Natural killer cell (primary cell): ENCODE measurements at regions not wholly inside any gene's neighbourhood (a gene's known extent, or its start where the extent isn't known, plus 50 kb on each side); places are given as distances from the start of the nearest gene placed in this dataset.
A peak's percentile ranks its signal among the peaks of the same experiment; 100 is the strongest.

Source experiments
- ATAC-seq, 3 donors: fragments of 150-1000 bp in 2 of 3; fragments of 200-7000 bp in 1 of 3; cut with Tn5 transposase; 1 replicate in 1 of 3; 2 replicates in 2 of 3; pipeline ENCODE4 v1.10.0; 2021; ENCODE audit warnings: mild to moderate bottlenecking in 2 of 3, moderate library complexity in 2 of 3
- DNase-seq, 2 donors: peaks; one replicate each; pipeline versions ENCODE4 v3.0.0 to v3.0.0-alpha.2; 2013 to 2021; ENCODE audit warnings: mixed read lengths in 1 of 2
- H3K27ac ChIP-seq: one replicate; pipeline ENCODE4 v1.5.1; 2013; ENCODE audit warnings: mild to moderate bottlenecking, low read length
- H3K27me3 ChIP-seq: one replicate; pipeline ENCODE4 v1.6.1; 2013; ENCODE audit warnings: low read length; ENCODE audit not compliant: control insufficient read depth, insufficient read depth
- H3K36me3 ChIP-seq: one replicate; pipeline ENCODE4 v1.6.1; 2013; ENCODE audit warnings: low read length; ENCODE audit not compliant: control insufficient read depth, insufficient read depth
- H3K4me1 ChIP-seq: one replicate; pipeline ENCODE4 v1.6.1; 2013; ENCODE audit warnings: low read length; ENCODE audit not compliant: control insufficient read depth, insufficient read depth
- H3K4me3 ChIP-seq: one replicate; pipeline ENCODE4 v1.5.1; 2013; ENCODE audit warnings: low read length
- H3K9me3 ChIP-seq: one replicate; pipeline ENCODE4 v1.6.1; 2013; ENCODE audit warnings: low read length; ENCODE audit not compliant: control insufficient read depth, insufficient read depth
- H3K27ac Mint-ChIP-seq, 2 donors: one replicate each; pipeline ENCODE4 v1.8.0; 2022; ENCODE audit warnings: mild to moderate bottlenecking in 2 of 2, mixed read lengths in 2 of 2, moderate library complexity in 1 of 2
- H3K27me3 Mint-ChIP-seq, 2 donors: one replicate each; pipeline ENCODE4 v1.8.0; 2022; ENCODE audit warnings: low read depth in 2 of 2, mixed read lengths in 2 of 2
- H3K36me3 Mint-ChIP-seq: one replicate; pipeline ENCODE4 v1.8.0; 2022; ENCODE audit warnings: mixed read lengths
- H3K4me1 Mint-ChIP-seq, 2 donors: one replicate each; pipeline ENCODE4 v1.8.0; 2022; ENCODE audit warnings: mixed read lengths in 2 of 2
- H3K4me3 Mint-ChIP-seq: one replicate; pipeline ENCODE4 v1.8.0; 2022; ENCODE audit warnings: mild to moderate bottlenecking, moderate library complexity, mixed read lengths
- H3K9me3 Mint-ChIP-seq, 2 donors: one replicate each; pipeline ENCODE4 v1.8.0; 2022; ENCODE audit warnings: mixed read lengths in 2 of 2
- CTCF ChIP-seq: fragments of 200-600 bp; IDR thresholded peaks from one replicate; pipeline ENCODE4 v1.8.0; 2022; ENCODE audit warnings: antibody characterized with exemption
- WGBS: methylation state at CpG from one replicate; pipeline ENCODE4 v1.1.7; 2013; ENCODE audit warnings: missing lambda C conversion rate; ENCODE audit not compliant: insufficient coverage; 5-methylcytosine and 5-hydroxymethylcytosine counted together
- intact Hi-C: fragments of 100-400 bp; cut with micrococcal nuclease; formaldehyde crosslinking; loops from one replicate; pipeline ENCODE4 v1.14.2; 2022

GRCh38 chr3:117548600-117548999 lies 839.0 kb downstream of the TUSC7 start:
- intact Hi-C loops = no loop called here

GRCh38 chr3:117549716-117550115 lies 840.1 kb downstream of the TUSC7 start:
- no peaks in the 10 kb centered on the region for H3K4me1 Mint-ChIP-seq
- intact Hi-C loops = loop anchor here (2.0 kb wide), 1 partner anchor 65 kb away; no protein-coding TSS in a partner anchor
- ATAC-seq = no peak
- H3K36me3 ChIP-seq = no peaks in the 10 kb centered on the region
- no peak overlapping the region for H3K27ac ChIP-seq
- peaks cover 16 to 25% of the 10 kb centered on the region in 2 donors for H3K9me3 Mint-ChIP-seq
- DNase-seq = no peak
- no peaks in the 10 kb centered on the region for H3K27me3 Mint-ChIP-seq
- no peaks in the 10 kb centered on the region for H3K36me3 Mint-ChIP-seq
- H3K4me3 Mint-ChIP-seq = no peak overlapping the region
- H3K9me3 ChIP-seq = no peaks in the 10 kb centered on the region
- no peaks in the 10 kb centered on the region for H3K4me1 ChIP-seq
- no CpG with 5 or more reads among the region's 2 CpGs for WGBS
- H3K4me3 ChIP-seq = no peak overlapping the region
- TF ChIP-seq CTCF = no peak
- no peak overlapping the region for H3K27ac Mint-ChIP-seq
- H3K27me3 ChIP-seq = no peaks in the 10 kb centered on the region

More at GRCh38 chr3:117548600-117548999, 839.0 kb downstream of the TUSC7 start:
- Mint-ChIP-seq H3K27me3 (no peaks in the 10 kb centered on the region), H3K4me3 (no peak overlapping the region), H3K4me1 (no peaks in the 10 kb centered on the region), H3K9me3 (peaks cover 15 to 23% of the 10 kb centered on the region in 2 donors), H3K36me3 (no peaks in the 10 kb centered on the region), H3K27ac (no peak overlapping the region)
- H3K27me3 ChIP-seq = no peaks in the 10 kb centered on the region
- no peak overlapping the region for H3K27ac ChIP-seq
- ATAC-seq = no peak
- no peaks in the 10 kb centered on the region for H3K9me3 ChIP-seq
- H3K36me3 ChIP-seq = no peaks in the 10 kb centered on the region
- no peak for DNase-seq
- no peak overlapping the region for H3K4me3 ChIP-seq
- 68% methylated on average over 3 of the region's 3 CpGs for WGBS
- no peaks in the 10 kb centered on the region for H3K4me1 ChIP-seq
- TF ChIP-seq CTCF = no peak

GRCh38 chr3:117550766-117551165 lies 841.2 kb downstream of the TUSC7 start:
- H3K4me3 ChIP-seq = no peak overlapping the region
- H3K27ac ChIP-seq = no peak overlapping the region
- Mint-ChIP-seq H3K27ac (no peak overlapping the region), H3K4me1 (no peaks in the 10 kb centered on the region), H3K4me3 (no peak overlapping the region), H3K36me3 (no peaks in the 10 kb centered on the region), H3K9me3 (peaks cover 16 to 21% of the 10 kb centered on the region in 2 donors), H3K27me3 (no peaks in the 10 kb centered on the region)
- no peaks in the 10 kb centered on the region for H3K4me1 ChIP-seq
- no peaks in the 10 kb centered on the region for H3K9me3 ChIP-seq
- DNase-seq = no peak
- 62% methylated on average over 2 of the region's 2 CpGs for WGBS
- no peaks in the 10 kb centered on the region for H3K27me3 ChIP-seq
- ATAC-seq = no peak
- intact Hi-C loops = loop anchor here (2.0 kb wide), 1 partner anchor 66 kb away; no protein-coding TSS in a partner anchor
- no peaks in the 10 kb centered on the region for H3K36me3 ChIP-seq
- TF ChIP-seq CTCF = no peak

GRCh38 chr3:117553461-117553860 lies 843.9 kb downstream of the TUSC7 start:
- H3K4me3 ChIP-seq = no peak overlapping the region
- WGBS = 64% methylated on average over 2 of the region's 2 CpGs
- DNase-seq (peak in 1 of 2 donors; percentile 1), ATAC-seq (no peak)
- no peaks in the 10 kb centered on the region for H3K36me3 ChIP-seq
- H3K27me3 Mint-ChIP-seq = no peaks in the 10 kb centered on the region
- H3K4me1 Mint-ChIP-seq = no peaks in the 10 kb centered on the region
- H3K4me1 ChIP-seq = no peaks in the 10 kb centered on the region
- no peaks in the 10 kb centered on the region for H3K36me3 Mint-ChIP-seq
- TF ChIP-seq CTCF = no peak
- intact Hi-C loops = no loop called here
- no peak overlapping the region for H3K4me3 Mint-ChIP-seq
- H3K9me3 Mint-ChIP-seq = peaks cover 14% of the 10 kb centered on the region in 2 donors
- no peak overlapping the region for H3K27ac ChIP-seq
- H3K27ac Mint-ChIP-seq = no peak overlapping the region
- no peaks in the 10 kb centered on the region for H3K27me3 ChIP-seq
- H3K9me3 ChIP-seq = no peaks in the 10 kb centered on the region
